SU-DHL-6 (cell line): ENCODE measurements at regions not wholly inside any gene's neighbourhood (a gene's known extent, or its start where the extent isn't known, plus 50 kb on each side); places are given as distances from the start of the nearest gene placed in this dataset.

ENCODE experiments used
- H2AFZ ChIP-seq: fragments of 200-600 bp; sonication (generic); 2 replicates; pipeline ENCODE4 v1.6.1; 2014; ENCODE audit warnings: low read depth, mild to moderate bottlenecking, moderate library complexity, mixed read lengths, antibody characterized with exemption, low read length; ENCODE audit not compliant: severe bottlenecking
- H3F3A ChIP-seq: fragments of 200-600 bp; shearing (Covaris generic); 2 replicates; pipeline ENCODE4 v1.6.0; 2016; ENCODE audit warnings: antibody characterized with exemption, mild to moderate bottlenecking; ENCODE audit not compliant: insufficient read depth
- H3K27ac ChIP-seq: fragments of 200-600 bp; sonication (generic); 2 replicates; pipeline ENCODE4 v1.5.1; 2016; ENCODE audit warnings: low read depth, mild to moderate bottlenecking, low read length, moderate library complexity, mixed read lengths
- H3K27me3 ChIP-seq: fragments of 200-600 bp; sonication (generic), shearing (Covaris generic); 2 replicates; pipeline ENCODE4 v1.6.0; 2014; ENCODE audit warnings: mild to moderate bottlenecking, low read length
- H3K36me3 ChIP-seq: fragments of 200-600 bp; sonication (generic); 2 replicates; pipeline ENCODE4 v1.6.1; 2014; ENCODE audit warnings: mild to moderate bottlenecking, low read length, mixed read lengths
- H3K4me2 ChIP-seq: fragments of 300-600, 200-600 bp; shearing (Covaris generic), sonication (generic); 2 replicates; pipeline ENCODE4 v1.6.0; 2014; ENCODE audit warnings: low read length, low read depth, mild to moderate bottlenecking; ENCODE audit not compliant: poor library complexity, severe bottlenecking
- H3K4me3 ChIP-seq: fragments of 200-600 bp; sonication (generic); 2 replicates; pipeline ENCODE4 v1.5.1; 2014; ENCODE audit warnings: antibody characterized with exemption, low read length, mild to moderate bottlenecking, mixed read lengths; ENCODE audit not compliant: insufficient read depth, poor library complexity, severe bottlenecking
- H3K79me2 ChIP-seq: fragments of 200-600 bp; sonication (generic); 2 replicates; pipeline ENCODE4 v1.6.1; 2014; ENCODE audit warnings: mild to moderate bottlenecking, low read length, moderate library complexity; ENCODE audit not compliant: insufficient read depth
- H3K9ac ChIP-seq: fragments of 200-600 bp; sonication (generic); 2 replicates; pipeline ENCODE4 v1.7.0; 2014; ENCODE audit warnings: mild to moderate bottlenecking, low read length
- H3K9me2 ChIP-seq: fragments of 200-600 bp; sonication (generic); replicated peaks from 2 replicates; pipeline ENCODE4 v1.6.1; 2014; ENCODE audit warnings: low read length; ENCODE audit not compliant: insufficient read depth
- H3K9me3 ChIP-seq: fragments of 200-600 bp; sonication (generic); 2 replicates; pipeline ENCODE4 v1.6.1; 2014; ENCODE audit warnings: low read length, mixed read lengths; ENCODE audit not compliant: insufficient read depth
- H4K20me1 ChIP-seq: fragments of 200-600 bp; sonication (generic); 2 replicates; pipeline ENCODE4 v1.6.1; 2014; ENCODE audit warnings: low read depth, mild to moderate bottlenecking, antibody characterized with exemption, low read length, moderate library complexity, mixed read lengths
- EZH2phosphoT487 ChIP-seq: fragments of 200-600 bp; sonication (generic), shearing (Covaris generic); conservative IDR thresholded peaks from 2 replicates; pipeline ENCODE4 v1.6.1; 2018; ENCODE audit warnings: mild to moderate bottlenecking, antibody characterized with exemption, low read length, moderate library complexity, mixed read lengths
- TF ChIP-seq, protein P1 (sequence below): fragments of 200-600 bp; sonication (generic); IDR thresholded peaks from one replicate; pipeline ENCODE4 v1.5.1; 2017; ENCODE audit warnings: antibody characterized with exemption, mild to moderate bottlenecking, low read length, moderate library complexity; ENCODE audit not compliant: insufficient read depth, poor library complexity, severe bottlenecking

DNA sequence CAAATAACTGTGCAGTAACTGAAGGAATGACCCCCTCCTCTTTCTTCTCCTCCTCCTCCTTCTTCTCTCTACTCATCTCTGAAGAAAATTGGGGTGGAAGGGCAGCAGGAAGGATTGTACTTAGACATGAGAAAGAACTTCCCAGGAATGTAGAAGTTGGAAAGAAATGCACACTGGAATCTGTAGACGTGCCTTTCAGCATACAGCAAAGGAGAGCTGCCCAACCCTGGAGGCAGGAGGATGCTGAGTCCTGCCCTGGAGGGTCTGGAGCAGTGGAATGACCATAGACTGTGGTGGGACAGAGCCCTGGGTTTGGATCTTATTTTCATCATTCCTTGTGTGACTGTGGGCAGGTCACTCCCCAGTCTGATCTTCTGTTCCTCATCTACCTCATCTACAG is 80.1 kb downstream of the PJA1 start:
- TF ChIP-seq, protein P1, sequence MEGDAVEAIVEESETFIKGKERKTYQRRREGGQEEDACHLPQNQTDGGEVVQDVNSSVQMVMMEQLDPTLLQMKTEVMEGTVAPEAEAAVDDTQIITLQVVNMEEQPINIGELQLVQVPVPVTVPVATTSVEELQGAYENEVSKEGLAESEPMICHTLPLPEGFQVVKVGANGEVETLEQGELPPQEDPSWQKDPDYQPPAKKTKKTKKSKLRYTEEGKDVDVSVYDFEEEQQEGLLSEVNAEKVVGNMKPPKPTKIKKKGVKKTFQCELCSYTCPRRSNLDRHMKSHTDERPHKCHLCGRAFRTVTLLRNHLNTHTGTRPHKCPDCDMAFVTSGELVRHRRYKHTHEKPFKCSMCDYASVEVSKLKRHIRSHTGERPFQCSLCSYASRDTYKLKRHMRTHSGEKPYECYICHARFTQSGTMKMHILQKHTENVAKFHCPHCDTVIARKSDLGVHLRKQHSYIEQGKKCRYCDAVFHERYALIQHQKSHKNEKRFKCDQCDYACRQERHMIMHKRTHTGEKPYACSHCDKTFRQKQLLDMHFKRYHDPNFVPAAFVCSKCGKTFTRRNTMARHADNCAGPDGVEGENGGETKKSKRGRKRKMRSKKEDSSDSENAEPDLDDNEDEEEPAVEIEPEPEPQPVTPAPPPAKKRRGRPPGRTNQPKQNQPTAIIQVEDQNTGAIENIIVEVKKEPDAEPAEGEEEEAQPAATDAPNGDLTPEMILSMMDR: no peak
- TF ChIP-seq EZH2phosphoT487: no peak
- Histone ChIP-seq H3K27me3 (no peaks in the 10 kb centered on the region), H3K4me2 (no peak overlapping the region), H3K79me2 (no peaks in the 10 kb centered on the region), H3K9me3 (no peaks in the 10 kb centered on the region), H4K20me1 (no peaks in the 10 kb centered on the region), H3K27ac (no peak overlapping the region), H3F3A (no peaks in the 10 kb centered on the region), H3K9ac (no peak overlapping the region), H2AFZ (no peak overlapping the region), H3K36me3 (no peaks in the 10 kb centered on the region), H3K4me3 (no peak overlapping the region), H3K9me2 (no peaks in the 10 kb centered on the region)

DNA sequence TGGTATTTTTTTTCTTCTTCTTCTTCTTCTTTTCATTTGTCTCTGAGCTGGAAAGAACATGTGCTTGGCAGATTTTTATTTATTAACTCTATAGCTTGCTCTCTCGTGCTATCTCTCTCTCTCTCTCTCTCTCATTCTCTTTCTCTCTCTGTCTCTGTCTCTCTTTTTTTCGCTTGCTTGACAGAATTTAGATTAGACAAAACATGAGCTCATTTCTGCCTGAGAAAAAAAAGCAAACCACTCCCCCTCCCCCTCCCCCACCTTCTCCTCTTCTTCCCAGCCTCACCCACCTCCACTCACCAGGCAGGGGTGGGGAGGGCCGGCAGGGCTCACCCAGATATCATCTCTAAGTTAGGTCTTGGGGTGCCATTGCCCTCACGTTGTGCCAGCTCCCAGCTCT is 81.5 kb downstream of the PJA1 start:
- H3K4me2 ChIP-seq: no peak overlapping the region
- no peaks in the 10 kb centered on the region for H3F3A ChIP-seq
- no peaks in the 10 kb centered on the region for H3K9me2 ChIP-seq
- no peaks in the 10 kb centered on the region for H4K20me1 ChIP-seq
- no peaks in the 10 kb centered on the region for H3K36me3 ChIP-seq
- TF ChIP-seq, protein P1: no peak
- TF ChIP-seq EZH2phosphoT487: no peak
- H3K27ac ChIP-seq: no peak overlapping the region
- no peak overlapping the region for H3K4me3 ChIP-seq
- H3K9me3 ChIP-seq: no peaks in the 10 kb centered on the region
- H3K9ac ChIP-seq: no peak overlapping the region
- no peaks in the 10 kb centered on the region for H3K27me3 ChIP-seq
- no peaks in the 10 kb centered on the region for H3K79me2 ChIP-seq
- H2AFZ ChIP-seq: no peak overlapping the region

DNA sequence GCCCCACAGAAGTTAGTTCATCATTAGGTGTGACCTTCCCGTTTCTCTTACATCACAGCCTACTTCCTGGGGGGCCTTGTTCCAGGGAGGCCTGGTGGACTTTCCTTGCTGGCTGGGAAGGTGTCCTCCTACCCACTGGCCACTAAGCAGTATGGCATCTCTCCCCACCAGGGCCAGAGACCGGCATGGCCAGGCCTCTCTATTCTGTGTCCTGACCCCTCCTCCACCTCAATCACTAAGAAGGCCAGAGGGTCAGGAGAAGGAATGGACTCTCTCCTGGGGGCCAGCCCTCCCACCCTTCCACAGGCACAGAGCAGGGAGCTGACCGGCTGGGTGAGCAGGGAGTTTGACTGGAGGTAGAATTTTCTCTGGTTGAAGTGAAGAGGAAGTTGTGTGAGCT is 81.9 kb downstream of the PJA1 start:
- H3K36me3 ChIP-seq: no peaks in the 10 kb centered on the region
- no peak overlapping the region for H2AFZ ChIP-seq
- no peak overlapping the region for H3K27ac ChIP-seq
- no peaks in the 10 kb centered on the region for H4K20me1 ChIP-seq
- no peak for TF ChIP-seq EZH2phosphoT487
- TF ChIP-seq, protein P1: no peak
- H3K79me2 ChIP-seq: no peaks in the 10 kb centered on the region
- no peak overlapping the region for H3K4me3 ChIP-seq
- H3F3A ChIP-seq: no peaks in the 10 kb centered on the region
- H3K9ac ChIP-seq: no peak overlapping the region
- H3K27me3 ChIP-seq: no peaks in the 10 kb centered on the region
- H3K9me3 ChIP-seq: no peaks in the 10 kb centered on the region
- no peaks in the 10 kb centered on the region for H3K9me2 ChIP-seq
- H3K4me2 ChIP-seq: no peak overlapping the region

DNA sequence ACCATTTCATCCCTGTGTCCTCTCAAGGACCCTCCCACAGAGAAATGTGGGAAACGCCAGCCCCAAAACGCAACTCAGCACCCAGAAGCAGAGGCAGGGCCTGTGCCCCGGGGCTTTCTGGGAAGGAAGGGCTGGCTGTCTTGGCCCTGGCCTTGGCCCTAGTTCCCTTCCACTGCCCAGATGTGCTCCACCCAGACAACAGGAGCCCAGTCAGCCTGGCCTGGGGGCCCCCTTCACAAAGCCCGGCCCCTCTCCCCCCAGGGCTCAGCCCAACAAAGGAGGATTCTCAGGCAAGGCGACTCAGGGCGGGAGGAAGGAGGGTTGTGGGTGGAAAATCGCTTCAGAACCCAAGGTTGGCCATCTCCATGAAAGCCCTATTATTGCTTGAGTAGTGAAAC is 82.5 kb downstream of the PJA1 start:
- Histone ChIP-seq H3K9ac (no peak overlapping the region), H3K9me2 (no peaks in the 10 kb centered on the region), H3K36me3 (no peaks in the 10 kb centered on the region), H2AFZ (no peak overlapping the region), H3K27ac (no peak overlapping the region), H3K4me3 (no peak overlapping the region), H3K4me2 (no peak overlapping the region), H3F3A (no peaks in the 10 kb centered on the region), H3K27me3 (no peaks in the 10 kb centered on the region), H3K79me2 (no peaks in the 10 kb centered on the region), H3K9me3 (no peaks in the 10 kb centered on the region), H4K20me1 (no peaks in the 10 kb centered on the region)
- TF ChIP-seq, protein P1: no peak
- no peak for TF ChIP-seq EZH2phosphoT487
